Left kidney (tissue), 1 donor: ENCODE measurements at regions not wholly inside any gene's neighbourhood (a gene's known extent, or its start where the extent isn't known, plus 50 kb on each side); places are given as distances from the start of the nearest gene placed in this dataset.
"Not testable (repeated sequence)": the region's sequence is repeated elsewhere in the genome, so short reads cannot be mapped to it uniquely, and the experiment has no call there.

Source experiments
- DNase-seq: peaks from one replicate; pipeline ENCODE4 v3.0.0-alpha.2; 2013

DNA sequence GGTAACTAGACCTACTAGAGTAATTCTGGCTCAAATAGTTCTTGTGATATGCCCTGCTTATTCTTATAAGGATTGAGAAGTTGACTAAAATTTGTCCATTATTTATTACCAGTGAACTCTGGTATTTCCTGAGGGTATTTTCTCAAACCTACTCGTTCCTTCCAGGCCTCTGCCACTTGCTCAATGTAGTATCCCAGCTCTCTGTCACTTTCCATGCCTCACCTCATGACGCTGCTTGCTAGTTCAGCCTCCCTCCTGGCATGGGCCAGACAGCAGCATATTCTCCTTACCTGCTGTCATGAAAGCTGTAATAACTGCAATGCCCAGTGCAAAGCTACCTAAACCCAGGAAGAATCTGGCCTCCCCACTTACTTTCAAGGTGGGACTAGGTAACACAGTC is 602.9 kb upstream of the ADAMTS5 start:
- no peak for DNase-seq

DNA sequence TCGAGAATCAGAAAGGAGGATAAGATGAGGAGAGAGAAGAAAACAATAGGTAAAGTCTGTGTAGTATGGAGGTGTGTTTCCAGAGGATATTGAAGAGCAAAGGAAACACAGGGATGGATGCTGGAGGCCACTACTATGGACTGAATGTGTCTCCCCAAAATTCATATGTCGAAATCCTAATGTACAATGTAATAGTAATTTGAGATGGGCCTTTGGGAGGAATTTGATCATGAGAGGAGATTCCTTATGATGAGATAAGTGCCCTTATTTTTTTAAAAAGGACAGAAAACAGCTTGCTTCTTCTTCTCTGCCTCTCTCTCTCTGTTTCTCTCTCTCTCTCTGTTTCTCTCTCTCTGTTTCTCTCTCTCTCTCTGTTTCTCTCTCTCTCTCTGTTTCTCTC is 602.2 kb upstream of the ADAMTS5 start:
- DNase-seq, result no peak

DNA sequence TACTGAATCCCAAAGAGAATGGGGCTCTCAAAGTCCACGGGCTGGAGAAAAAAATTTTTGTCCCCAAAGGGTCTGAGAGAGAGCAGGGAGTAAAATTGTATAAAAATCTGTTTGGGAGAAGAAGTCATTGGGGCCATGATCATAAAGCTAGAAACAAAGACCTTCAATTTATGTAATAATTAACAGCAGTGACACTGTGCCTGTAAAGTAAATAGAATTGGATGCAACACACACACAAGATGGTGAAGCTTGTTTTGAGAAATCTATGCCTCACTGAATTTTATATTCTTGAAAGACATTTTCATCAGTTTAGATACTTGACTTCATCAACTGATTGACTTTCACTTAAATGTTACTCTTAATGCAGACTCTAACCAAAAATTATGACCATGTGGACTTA is 600.5 kb upstream of the ADAMTS5 start:
- DNase-seq, result no peak

DNA sequence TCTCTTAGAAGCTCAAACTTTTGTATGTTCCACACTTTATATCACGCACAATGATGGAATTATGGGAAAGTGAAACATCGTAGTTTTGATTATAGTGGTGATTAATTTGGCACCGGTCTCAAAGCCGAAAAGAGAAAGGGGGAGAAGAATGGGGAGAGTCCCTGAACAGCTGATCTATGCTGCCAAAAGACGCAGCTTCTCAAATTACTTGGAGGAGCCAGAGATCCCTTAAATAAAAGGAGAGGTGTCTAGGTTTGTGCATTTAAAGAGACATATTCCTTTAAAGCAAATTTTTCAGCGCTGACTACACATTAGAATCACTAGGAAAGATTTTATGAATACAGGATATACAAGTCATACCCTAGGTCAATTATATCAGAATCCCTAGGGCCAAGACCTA is 599.6 kb upstream of the ADAMTS5 start:
- DNase-seq, result no peak

DNA sequence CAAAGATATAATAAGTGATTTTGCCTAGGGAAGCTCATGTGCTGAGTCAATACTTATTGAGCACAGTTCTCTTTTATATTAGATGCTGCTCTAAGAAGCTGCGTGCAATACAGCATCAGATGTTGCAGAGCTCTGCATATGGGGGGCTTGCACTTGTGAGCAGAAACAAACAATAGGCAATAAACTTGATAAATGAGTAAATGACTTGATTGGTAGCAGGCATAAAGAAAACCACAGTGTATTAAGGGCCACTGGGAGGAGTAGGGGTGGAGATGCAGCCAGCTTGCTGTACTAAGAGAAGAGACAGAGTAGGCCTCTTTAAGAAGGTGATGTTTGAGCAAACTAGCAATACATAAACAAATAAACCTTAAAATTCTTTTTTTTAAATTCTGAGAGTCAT is 598.5 kb upstream of the ADAMTS5 start:
- DNase-seq, result no peak

DNA sequence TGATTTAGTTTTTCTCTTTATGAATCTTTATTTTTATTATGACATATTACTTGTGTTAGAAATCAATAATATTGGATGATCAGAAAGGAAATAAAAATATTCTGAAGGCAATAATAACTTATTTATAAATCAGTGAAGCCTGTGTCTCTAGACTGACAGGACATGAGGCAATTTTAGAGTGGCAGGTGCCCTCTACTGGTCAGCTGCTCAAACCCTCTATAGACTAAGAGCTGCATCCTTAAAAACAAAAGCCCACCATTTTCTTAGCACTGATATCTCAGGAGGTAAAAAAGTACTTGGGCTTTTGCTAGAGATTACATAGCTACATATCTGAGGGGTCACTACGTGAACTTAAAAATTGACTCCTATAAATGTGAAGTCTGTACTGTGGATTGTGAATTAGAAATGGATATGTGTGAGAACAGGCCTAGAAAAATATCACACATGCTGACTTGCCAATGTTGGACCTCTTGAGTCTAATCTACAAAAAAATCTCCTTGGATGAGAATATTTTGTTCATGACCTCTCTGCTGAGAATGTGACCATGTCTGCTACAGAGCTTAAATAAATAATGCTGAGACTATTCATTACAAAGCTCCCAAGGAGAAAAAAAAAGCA is 597.9 kb upstream of the ADAMTS5 start:
- DNase-seq, result peak; percentile 42

DNA sequence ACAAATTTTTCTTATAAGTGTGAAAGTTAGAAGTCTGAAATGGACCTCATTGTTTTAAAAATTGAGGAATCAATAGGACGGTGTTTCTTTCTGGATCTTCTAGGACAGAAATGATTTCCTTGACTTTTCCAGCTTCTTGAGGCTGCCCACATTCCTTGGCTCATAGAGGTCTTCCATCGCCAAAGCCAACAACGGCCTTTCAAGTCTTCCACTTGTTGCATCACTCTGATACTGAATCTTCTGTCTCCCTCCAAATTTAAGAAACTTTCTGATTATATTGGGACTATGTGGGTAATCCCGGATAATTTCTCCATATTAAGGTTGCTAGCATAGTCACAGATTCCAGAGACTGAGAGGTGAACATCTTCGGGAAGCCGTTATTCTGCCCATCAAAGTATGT is 595.4 kb upstream of the ADAMTS5 start:
- DNase-seq, result no peak

DNA sequence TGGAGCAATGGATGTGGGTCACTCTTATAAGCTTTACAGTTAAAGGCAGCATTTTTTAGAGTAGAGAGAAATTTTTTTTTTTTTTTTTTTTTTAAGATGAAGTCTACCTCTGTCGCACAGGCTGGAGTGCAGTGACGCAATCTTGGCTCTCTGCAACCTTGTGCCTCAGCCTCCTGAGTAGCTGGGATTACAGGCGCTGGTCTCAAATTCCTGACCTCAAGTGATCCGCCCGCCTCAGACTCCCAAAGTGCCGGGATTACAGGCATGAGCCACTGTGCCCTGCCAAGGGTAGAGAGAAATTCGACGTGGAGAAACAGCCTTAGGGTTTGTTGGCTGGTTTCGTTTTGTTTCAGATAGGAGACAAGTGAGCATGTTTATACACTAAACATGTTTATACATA is 594.2 kb upstream of the ADAMTS5 start:
- no peak for DNase-seq

DNA sequence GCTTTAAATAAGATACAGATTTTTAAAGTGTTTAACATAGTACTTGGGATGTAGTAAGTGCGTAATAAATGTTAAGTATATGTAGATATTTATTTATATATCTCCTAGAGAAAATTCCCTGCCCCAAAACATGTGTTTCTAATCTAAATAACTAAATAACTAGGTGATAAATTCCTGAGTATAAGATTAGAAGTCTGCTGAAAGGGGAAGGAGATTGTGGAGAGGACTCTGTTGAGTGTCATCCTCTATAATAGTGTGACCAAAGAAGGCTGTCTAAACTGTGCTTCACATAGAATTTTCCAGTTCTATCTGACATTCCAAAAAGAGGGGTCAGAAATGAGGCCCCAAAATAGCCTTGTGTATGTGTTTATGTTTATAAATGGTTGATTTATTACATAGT is 590.5 kb upstream of the ADAMTS5 start:
- DNase-seq, result no peak

DNA sequence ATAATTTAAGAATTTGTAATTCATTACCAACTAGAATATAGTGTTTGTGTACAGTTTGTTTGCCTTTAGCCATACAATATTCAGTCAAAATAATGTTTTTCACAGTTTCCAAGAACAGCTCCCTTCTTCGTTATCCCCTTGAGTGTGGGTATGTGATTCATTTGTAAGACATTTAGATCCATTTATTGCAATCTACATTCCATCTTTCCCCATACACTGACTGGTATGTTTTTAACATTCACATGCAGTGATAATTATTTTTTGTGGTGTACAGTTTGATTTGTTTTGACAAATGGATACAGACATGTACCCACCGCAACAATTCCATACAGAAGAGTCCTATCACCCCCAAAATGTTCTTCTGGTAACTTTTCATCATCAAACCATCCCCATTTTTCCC is 589.1 kb upstream of the ADAMTS5 start:
- no peak for DNase-seq

DNA sequence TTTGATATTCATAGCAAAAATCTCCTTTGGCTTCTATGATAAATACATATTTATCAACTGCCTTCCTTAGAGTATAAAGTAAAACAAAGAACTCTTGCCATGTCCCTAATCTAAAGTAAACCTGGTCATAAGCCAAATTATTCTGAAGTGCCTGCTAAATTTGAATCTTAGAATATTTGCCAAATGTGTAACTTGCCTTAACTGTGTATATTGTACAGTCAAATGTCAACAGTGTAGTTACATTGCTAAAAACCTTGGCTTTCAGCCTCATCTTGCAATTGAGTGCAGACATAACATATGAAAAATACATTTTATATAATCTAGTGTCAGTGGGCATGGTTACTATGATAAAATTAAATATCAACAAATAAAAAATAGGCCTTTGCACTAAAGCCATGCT is 583.4 kb upstream of the ADAMTS5 start:
- no peak for DNase-seq

DNA sequence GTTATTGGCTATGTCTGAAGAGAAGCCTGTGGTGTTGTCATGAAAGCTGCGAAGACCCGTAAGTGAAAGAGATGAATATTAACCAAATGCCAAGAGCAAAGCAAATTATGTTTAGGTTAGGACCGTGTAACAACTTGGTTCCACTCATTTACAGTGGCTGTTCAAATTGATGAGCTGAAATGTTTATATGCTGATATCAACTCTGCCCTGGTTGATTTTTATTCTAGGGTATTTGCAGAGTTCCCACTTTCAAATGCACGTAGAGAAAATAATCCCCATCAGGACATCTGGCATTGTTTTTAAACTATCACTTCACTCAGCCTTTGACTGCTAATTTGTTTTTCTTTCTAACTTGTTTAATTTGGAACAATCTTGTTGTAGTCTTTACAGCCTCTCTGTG is 581.6 kb upstream of the ADAMTS5 start:
- DNase-seq, result no peak

DNA sequence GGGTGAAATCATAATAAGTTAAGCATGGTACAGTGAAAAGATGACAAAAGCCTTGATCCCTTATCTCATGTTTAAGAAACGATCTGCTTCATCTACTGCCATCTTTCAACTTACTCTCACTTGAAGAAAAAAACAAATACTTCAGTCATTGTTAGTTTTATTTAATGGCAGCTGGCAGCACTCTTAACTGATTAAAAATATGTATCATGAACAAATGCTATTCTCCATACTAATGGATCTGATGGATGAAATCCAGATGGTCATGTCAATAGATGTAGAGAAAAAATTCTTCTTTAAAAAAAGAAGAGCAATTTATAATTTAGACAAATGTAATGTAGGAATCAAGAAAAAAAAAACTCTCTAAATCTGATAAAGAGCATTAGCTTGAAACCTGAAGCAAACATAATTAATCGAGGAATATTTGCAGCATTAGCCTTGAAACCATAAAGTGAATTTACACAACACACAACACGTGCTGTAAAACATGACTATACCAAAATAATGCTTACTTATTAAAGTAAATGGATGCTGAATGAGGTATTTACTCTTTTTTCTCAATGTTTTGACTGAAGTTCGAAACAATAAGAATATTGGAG is 579.0 kb upstream of the ADAMTS5 start:
- no peak for DNase-seq

DNA sequence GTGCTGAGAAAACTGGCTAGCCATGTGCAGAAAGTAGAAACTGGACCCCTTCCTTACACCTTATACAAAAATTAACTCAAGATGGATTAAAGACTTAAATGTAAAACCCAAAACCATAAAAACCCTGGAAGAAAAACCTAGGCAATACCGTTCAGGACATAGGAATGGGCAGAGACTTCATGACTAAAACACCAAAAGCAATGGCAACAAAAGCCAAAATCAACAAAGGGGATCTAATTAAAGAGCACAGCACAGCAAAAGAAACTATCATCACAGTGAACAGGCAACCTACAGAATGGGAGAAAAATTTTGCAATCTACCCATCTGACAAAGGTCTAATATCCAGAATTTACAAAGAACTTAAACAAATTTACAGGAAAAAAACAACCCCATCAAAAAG is 575.2 kb upstream of the ADAMTS5 start:
- not testable (repeated sequence) for DNase-seq

DNA sequence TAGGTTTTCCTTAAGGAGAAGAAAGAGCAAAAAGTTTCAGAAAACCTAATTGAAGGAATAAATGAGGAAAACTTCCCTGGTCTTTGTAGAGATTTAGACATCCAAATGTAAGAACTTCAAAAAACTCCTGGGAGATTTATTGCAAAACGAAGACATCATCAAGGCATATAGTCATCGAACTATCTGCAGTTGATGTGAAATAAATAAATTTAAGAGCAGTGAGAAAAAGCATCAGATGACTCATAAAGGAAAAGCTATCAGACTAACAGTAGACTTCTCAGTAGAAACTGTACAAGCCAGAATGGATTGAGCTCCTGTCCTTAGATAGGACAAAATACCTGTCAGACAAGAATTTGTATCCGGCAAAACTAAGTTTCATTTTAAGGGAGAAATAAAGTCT is 569.4 kb upstream of the ADAMTS5 start:
- no peak for DNase-seq

DNA sequence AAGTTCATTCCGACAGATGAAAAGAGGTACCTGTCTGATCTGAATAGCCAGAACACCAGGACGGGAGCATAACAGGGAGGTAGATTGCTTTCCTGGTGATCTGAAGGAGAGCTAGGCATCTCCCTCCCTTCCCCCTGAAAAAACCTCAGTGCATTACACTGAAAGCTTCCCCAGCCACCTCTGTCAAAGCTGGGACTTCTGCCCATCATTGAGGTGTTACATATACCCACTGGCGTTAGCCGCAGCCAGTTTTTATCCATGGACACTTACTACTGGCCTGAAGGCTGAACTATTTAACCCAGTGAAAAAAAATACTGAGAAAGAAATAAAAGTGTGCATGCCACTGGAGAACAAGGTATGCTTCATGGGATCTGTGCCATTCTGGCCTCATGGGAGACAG is 568.3 kb upstream of the ADAMTS5 start:
- DNase-seq, result no peak

DNA sequence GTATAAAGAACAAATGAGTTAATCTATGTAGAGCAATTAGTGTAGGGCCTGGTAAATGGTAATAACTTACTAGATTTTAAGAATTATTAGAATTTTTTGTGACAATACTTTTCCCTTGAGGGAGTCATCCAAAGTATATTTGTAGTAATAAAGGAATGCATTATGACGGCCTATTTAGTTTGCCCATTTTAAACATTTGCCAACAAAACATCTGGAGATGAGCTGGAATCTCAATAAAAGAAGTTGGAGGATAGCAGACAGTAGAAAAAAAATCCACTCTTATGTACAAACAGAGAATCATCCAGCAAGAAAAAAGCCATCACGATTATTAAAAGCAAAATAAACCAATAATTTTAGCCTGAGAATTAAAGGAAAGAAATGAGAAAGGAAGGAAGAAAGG is 567.3 kb upstream of the ADAMTS5 start:
- DNase-seq, result no peak

DNA sequence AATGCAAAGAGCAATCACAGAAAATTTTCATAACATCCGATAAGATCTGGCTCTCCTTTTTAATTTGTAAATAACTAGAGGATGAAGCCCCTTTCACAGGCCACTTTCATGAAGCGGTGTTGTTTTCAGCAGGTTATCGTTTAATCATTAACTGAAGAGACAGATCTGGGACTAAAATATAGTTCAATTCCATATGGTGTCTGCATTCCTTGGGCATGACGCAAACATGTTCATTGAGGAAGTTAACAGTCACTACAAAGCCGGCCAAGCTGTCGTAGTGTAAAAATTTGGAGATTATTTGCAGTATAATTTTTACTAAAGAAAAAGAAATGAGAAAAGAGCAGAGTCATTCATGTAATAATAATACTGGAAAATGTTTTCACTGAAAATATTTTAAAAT is 565.2 kb upstream of the ADAMTS5 start:
- peak; percentile 30 for DNase-seq

DNA sequence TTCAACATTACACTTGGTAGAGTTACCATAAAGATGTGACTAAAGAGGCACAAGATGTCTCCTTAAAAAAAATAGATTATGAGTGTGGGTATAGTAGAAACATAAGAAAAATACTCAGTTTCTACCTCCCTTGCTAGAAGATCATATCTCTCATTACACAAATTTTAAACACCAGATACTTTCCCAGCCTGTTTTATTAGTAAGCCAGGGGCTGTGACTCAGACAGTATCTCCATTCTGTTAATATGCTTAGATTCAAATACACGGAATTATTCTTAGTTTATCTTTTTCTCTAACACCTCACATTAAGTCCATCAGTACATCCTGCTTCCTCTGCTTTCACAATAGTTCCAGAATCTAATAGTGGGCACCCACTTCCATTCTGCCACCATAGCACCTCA is 561.8 kb upstream of the ADAMTS5 start:
- DNase-seq, result no peak

DNA sequence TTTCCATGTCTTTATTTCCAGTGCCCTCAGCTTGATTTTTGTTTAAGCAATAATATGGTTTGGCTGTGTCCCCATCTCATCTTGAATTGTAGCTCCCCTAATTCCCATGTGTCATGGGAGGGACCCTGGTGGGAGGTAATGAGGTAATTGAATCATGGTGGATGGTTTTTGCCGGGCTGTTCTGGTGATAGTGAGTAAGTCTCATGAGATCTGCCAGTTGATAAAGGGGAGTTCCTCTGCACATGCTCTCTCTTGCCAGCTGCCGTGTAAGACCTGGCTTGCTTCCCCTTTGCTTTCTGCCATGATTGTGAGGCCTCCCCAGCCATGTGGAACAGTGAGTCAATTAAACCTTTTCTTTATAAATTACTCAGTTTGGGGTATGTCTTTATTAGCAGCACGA is 559.6 kb upstream of the ADAMTS5 start:
- DNase-seq, result no peak

DNA sequence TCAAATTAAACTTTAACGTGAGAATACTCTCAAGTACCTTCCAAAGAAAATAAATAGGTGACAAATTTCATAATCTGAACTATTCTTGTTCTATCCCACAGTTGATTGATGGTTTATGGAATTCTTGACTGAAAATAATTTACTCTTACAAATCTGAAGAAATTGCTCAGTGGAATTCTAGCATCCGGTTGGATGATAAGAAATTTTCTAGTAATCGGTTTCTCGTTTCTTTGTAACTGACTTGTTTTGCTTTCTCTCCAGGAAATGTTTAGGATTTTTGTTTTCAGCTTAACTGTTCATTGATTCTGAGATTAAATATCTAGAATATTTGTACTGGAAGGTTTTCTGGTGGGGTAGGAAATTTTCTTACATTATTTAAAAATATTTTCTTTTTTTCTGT is 558.9 kb upstream of the ADAMTS5 start:
- no peak for DNase-seq

DNA sequence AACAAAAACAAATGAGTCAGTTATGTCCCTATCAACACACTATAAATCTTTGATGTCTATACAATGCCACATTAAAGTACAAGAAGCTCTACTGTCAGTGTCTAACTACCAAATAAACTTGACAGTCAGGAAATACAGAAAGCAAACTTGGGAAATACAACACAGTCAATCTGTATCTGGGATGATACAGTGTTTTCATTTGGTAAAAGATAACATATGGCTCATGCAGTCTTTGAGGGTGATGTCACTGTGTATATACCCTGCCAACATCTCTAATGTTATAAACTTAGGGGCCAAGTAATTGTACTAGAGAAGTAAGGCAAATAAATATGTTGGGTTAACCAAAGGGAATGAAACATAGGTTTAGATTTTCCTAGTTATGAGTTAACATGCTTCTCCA is 552.5 kb upstream of the ADAMTS5 start:
- DNase-seq, result no peak

DNA sequence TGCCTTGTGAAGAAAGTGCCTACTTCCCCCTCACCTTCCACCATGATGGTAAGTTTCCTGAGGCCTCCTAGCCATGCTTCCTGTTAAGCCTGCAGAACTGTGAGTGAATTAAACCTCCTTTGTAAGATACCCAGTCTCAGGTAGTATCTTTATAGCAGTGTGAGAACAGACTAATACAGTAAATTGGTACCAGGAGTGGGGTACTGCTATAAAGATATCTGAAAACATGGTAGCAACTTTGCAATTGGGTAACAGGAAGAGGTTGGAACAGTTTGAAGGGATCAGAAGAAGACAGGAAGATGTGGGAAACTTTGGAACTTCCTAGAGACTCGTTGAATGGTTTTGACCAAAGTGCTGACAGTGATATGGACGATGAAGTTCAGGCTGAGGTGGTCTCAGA is 550.3 kb upstream of the ADAMTS5 start:
- DNase-seq, result not testable (repeated sequence)

DNA sequence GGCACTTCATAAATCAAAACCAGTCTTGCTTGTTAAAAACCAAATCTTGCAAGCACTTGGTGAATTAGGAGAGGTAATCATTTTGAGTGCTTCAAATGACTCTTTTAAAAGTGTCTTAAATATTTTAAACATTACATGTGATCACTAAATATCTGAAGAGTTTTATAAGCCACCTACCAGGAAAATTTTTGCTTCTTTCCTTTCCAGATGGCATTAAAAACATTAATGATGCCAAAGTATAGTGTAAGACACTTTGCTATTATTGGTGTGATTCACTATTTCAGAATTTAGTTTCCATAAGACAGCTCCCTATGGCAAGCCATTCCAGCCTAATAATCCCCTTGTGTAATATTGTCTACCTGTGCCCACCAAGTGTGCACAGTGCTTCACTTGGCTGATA is 548.8 kb upstream of the ADAMTS5 start:
- no peak for DNase-seq

DNA sequence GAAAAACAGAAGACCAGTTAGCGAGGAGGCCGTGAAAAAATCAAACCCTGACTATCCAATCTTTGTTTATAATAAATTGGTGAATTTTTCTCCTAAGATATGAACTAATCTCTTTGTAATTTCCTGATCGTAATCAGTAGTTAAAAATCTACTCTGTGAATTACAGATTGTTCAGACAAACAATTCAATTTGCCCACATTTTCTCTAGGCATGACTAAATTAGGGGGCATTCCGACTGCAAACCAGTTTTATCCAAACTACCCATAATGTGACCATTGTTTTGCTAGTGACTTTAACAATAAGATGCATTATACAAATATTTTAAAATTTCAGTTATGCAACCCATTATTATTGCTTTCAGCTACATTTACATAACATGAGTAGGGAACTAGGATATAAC is 546.9 kb upstream of the ADAMTS5 start:
- no peak for DNase-seq
